ENCODE measurements at regions not wholly inside any gene's neighbourhood (a gene's known extent, or its start where the extent isn't known, plus 50 kb on each side); places are given as distances from the start of the nearest gene placed in this dataset.

- no peak overlapping the region for H2AK5ac ChIP-seq (ENCODE audit: insufficient read length, low read length)
- H3K23ac ChIP-seq (ENCODE audit: insufficient read length, low read depth, low read length): no peak overlapping the region
- H2AFZ ChIP-seq (ENCODE audit: low read length): no peak overlapping the region
- no peak overlapping the region for H2BK20ac ChIP-seq (ENCODE audit: low read depth, low read length, poor library complexity, severe bottlenecking)
- H3K4me1 ChIP-seq (ENCODE audit: insufficient read depth, low read length): peaks cover 17% of the 10 kb centered on the region
- no peaks in the 10 kb centered on the region for H3K27me3 ChIP-seq (ENCODE audit: insufficient read depth, low read length)
- H3K4me1 Mint-ChIP-seq: peaks cover 36 to 42% of the 10 kb centered on the region in 2 experiments
- H3T11ph ChIP-seq (ENCODE audit: low read length): no peak overlapping the region
- no peak overlapping the region for H2BK15ac ChIP-seq (ENCODE audit: low read depth, low read length)
- H3K27me3 Mint-ChIP-seq (ENCODE audit: low read depth): peaks cover 2% of the 10 kb centered on the region; the same call in 1 of the 2 replicates
- peak overlapping the region; percentile 78; the same call in 1 of the 2 replicates for H3K14ac ChIP-seq (ENCODE audit: insufficient read depth, low read length)
- H4K91ac ChIP-seq (ENCODE audit: insufficient read length, low read depth, low read length): no peak overlapping the region
- H3K9me3 Mint-ChIP-seq: no peaks in the 10 kb centered on the region
- no peaks in the 10 kb centered on the region for H3K79me2 ChIP-seq (ENCODE audit: insufficient read depth, low read length)
- H3K4me3 Mint-ChIP-seq: peak overlapping the region; percentile 0 to 19
- peak overlapping the region; percentile 96 for H3K18ac ChIP-seq (ENCODE audit: insufficient read length, low read depth, low read length)
- no peak overlapping the region for H3K56ac ChIP-seq (ENCODE audit: insufficient read length, low read depth, low read length)
- no peak overlapping the region; the same call in 1 of the 2 replicates for H3K4ac ChIP-seq (ENCODE audit: low read depth, low read length)
- H3K9ac ChIP-seq (ENCODE audit: extremely low read depth, insufficient read length, low read length): no peak overlapping the region
- peak overlapping the region; percentile 87 for H4K5ac ChIP-seq (ENCODE audit: insufficient read length, low read depth, low read length)
- peak overlapping the region; percentile 9 for H4K8ac ChIP-seq (replicated peaks; ENCODE audit: insufficient read length, low read depth, low read length)
- TF ChIP-seq CTCF (conservative IDR thresholded peaks at IDR 0.05): no peak
- peak; percentile 82 for DNase-seq
- no peak overlapping the region for H2BK120ac ChIP-seq (ENCODE audit: low read depth, low read length, poor library complexity, severe bottlenecking)
- peaks cover 0 to 2% (median 0%) of the 10 kb centered on the region in 3 experiments; a peak in 1 of 7 replicates for H3K36me3 Mint-ChIP-seq (ENCODE audit: insufficient read depth in 1 of 3, low read depth in 3 of 3)
- no peaks in the 10 kb centered on the region for H4K20me1 ChIP-seq (ENCODE audit: control insufficient read depth, insufficient read depth, insufficient read length)
- H3K27ac Mint-ChIP-seq: peak overlapping the region; percentile 42 to 95 (median 50); a peak in 5 of 7 replicates
- WGBS (ENCODE audit: extremely low coverage, insufficient read length, low lambda C conversion rate): no CpG with 5 or more reads among the region's 5 CpGs
- H3K23me2 ChIP-seq (ENCODE audit: insufficient read length, low read depth, low read length, poor library complexity, severe bottlenecking): no peaks in the 10 kb centered on the region
- H3K79me1 ChIP-seq (ENCODE audit: insufficient read depth, low read depth, low read length, poor library complexity, severe bottlenecking): no peaks in the 10 kb centered on the region
- peak overlapping the region; percentile 57 for H3K4me2 ChIP-seq (ENCODE audit: insufficient read depth, insufficient read length, low read length)
- H2BK5ac ChIP-seq (ENCODE audit: insufficient read length, low read length): no peak overlapping the region
- no peaks in the 10 kb centered on the region for H3K9me3 ChIP-seq (ENCODE audit: control insufficient read depth, low read depth, low read length)
- H3K27ac ChIP-seq (ENCODE audit: insufficient read length, low read depth, low read length): peak overlapping the region; percentile 90
- H2BK12ac ChIP-seq (ENCODE audit: insufficient read length, low read depth, low read length): no peak overlapping the region
These were observed 788.9 kb downstream of the UQCRFS1 start for GRCh38 chr19:28424077-28424476.
